Endodermal cell (in vitro differentiated cells): ENCODE measurements at regions not wholly inside any gene's neighbourhood (a gene's known extent, or its start where the extent isn't known, plus 50 kb on each side); places are given as distances from the start of the nearest gene placed in this dataset.
A peak's percentile ranks its signal among the peaks of the same experiment; 100 is the strongest.

Experiments used
- DNase-seq: peaks from one replicate; pipeline ENCODE4 v3.0.0-alpha.2; 2017
- H3K27ac ChIP-seq: 2 replicates; pipeline ENCODE4 v1.5.1; 2013; ENCODE audit warnings: mild to moderate bottlenecking, low read depth, low read length, moderate library complexity
- H3K27me3 ChIP-seq: 2 replicates; pipeline ENCODE4 v1.6.1; 2013; ENCODE audit warnings: mild to moderate bottlenecking, low read length, moderate library complexity; ENCODE audit not compliant: insufficient read depth, control insufficient read depth, poor library complexity, severe bottlenecking
- H3K36me3 ChIP-seq: 2 replicates; pipeline ENCODE4 v1.7.0; 2013; ENCODE audit warnings: mild to moderate bottlenecking, low read length, moderate library complexity; ENCODE audit not compliant: control insufficient read depth, insufficient read depth
- H3K4me1 ChIP-seq: one replicate; pipeline ENCODE4 v1.7.0; 2013; ENCODE audit warnings: low read length; ENCODE audit not compliant: control insufficient read depth, insufficient read depth
- H3K4me3 ChIP-seq: 2 replicates; pipeline ENCODE4 v1.5.1; 2013; ENCODE audit warnings: mild to moderate bottlenecking, low read length, moderate library complexity
- H3K9ac ChIP-seq: 2 replicates; pipeline ENCODE4 v1.6.1; 2013; ENCODE audit warnings: mild to moderate bottlenecking, low read length, moderate library complexity; ENCODE audit not compliant: poor library complexity, severe bottlenecking; ENCODE audit errors: extremely low read depth
- H3K9me3 ChIP-seq: 2 replicates; pipeline ENCODE4 v1.6.1; 2013; ENCODE audit warnings: mild to moderate bottlenecking, low read length, moderate library complexity; ENCODE audit not compliant: control insufficient read depth
- H3K27ac Mint-ChIP-seq: 2 replicates; pipeline ENCODE4 v1.8.0; 2020; ENCODE audit warnings: mixed read lengths
- H3K27me3 Mint-ChIP-seq: 2 replicates; pipeline ENCODE4 v1.8.0; 2021; ENCODE audit warnings: mild to moderate bottlenecking, mixed read lengths; ENCODE audit not compliant: insufficient read depth
- H3K36me3 Mint-ChIP-seq: 2 replicates; pipeline ENCODE4 v1.8.0; 2020; ENCODE audit warnings: low read depth, mixed read lengths
- H3K4me1 Mint-ChIP-seq: 2 replicates; pipeline ENCODE4 v1.8.0; 2020; ENCODE audit warnings: mixed read lengths
- H3K4me3 Mint-ChIP-seq: 2 replicates; pipeline ENCODE4 v1.8.0; 2020; ENCODE audit warnings: mild to moderate bottlenecking, moderate library complexity, mixed read lengths
- H3K9me3 Mint-ChIP-seq: 2 replicates; pipeline ENCODE4 v1.8.0; 2020; ENCODE audit warnings: mild to moderate bottlenecking, mixed read lengths
- CTCF ChIP-seq: fragments of 200-600 bp; sonication (generic); conservative IDR thresholded peaks from 2 replicates; pipeline ENCODE4 v1.5.0; 2021; ENCODE audit warnings: antibody characterized with exemption, mild to moderate bottlenecking
- WGBS, 2 experiments: methylation state at CpG; one replicate each; pipeline versions ENCODE4 v1.1.5 to v1.1.7; 2013; ENCODE audit warnings: missing lambda C conversion rate in 2 of 2, mixed read lengths in 1 of 2; ENCODE audit not compliant: insufficient coverage in 1 of 2, insufficient read length in 1 of 2; 5-methylcytosine and 5-hydroxymethylcytosine counted together

GRCh38 chr15:36232491-36232890 lies 346.9 kb upstream of the CDIN1 start:
- Mint-ChIP-seq H3K4me3 (no peak overlapping the region), H3K36me3 (peaks cover 2% of the 10 kb centered on the region), H3K9me3 (peaks cover 3% of the 10 kb centered on the region), H3K4me1 (peaks cover 37% of the 10 kb centered on the region), H3K27ac (peak overlapping the region; percentile 79), H3K27me3 (no peaks in the 10 kb centered on the region)
- no peaks in the 10 kb centered on the region for H3K36me3 ChIP-seq
- no peak overlapping the region for H3K9ac ChIP-seq
- 0% methylated on average over 1 of the region's 1 CpG; no CpG with 5 or more reads in 1 of the 2 experiments for WGBS, 2 experiments
- peaks cover 12% of the 10 kb centered on the region for H3K9me3 ChIP-seq
- H3K27me3 ChIP-seq: no peaks in the 10 kb centered on the region
- no peak overlapping the region for H3K27ac ChIP-seq
- peaks cover 5% of the 10 kb centered on the region for H3K4me1 ChIP-seq
- DNase-seq: peak; percentile 63
- H3K4me3 ChIP-seq: no peak overlapping the region
- no peak for TF ChIP-seq CTCF

GRCh38 chr15:36234743-36235142 lies 344.7 kb upstream of the CDIN1 start:
- peak overlapping the region; percentile 32 for H3K4me3 ChIP-seq
- Mint-ChIP-seq H3K36me3 (peaks cover 2% of the 10 kb centered on the region), H3K9me3 (peaks cover 3% of the 10 kb centered on the region), H3K4me3 (no peak overlapping the region), H3K4me1 (peaks cover 37% of the 10 kb centered on the region), H3K27me3 (no peaks in the 10 kb centered on the region), H3K27ac (no peak overlapping the region)
- no peak for TF ChIP-seq CTCF
- H3K27me3 ChIP-seq: no peaks in the 10 kb centered on the region
- H3K4me1 ChIP-seq: peaks cover 7% of the 10 kb centered on the region
- no peak overlapping the region for H3K27ac ChIP-seq
- no peaks in the 10 kb centered on the region for H3K36me3 ChIP-seq
- H3K9ac ChIP-seq: no peak overlapping the region
- no peak for DNase-seq
- H3K9me3 ChIP-seq: peaks cover 12% of the 10 kb centered on the region

GRCh38 chr15:36235173-36235572 lies 344.3 kb upstream of the CDIN1 start:
- no peak for TF ChIP-seq CTCF
- Histone ChIP-seq H3K4me3 (no peak overlapping the region), H3K4me1 (peaks cover 7% of the 10 kb centered on the region), H3K36me3 (no peaks in the 10 kb centered on the region), H3K27me3 (no peaks in the 10 kb centered on the region), H3K27ac (no peak overlapping the region), H3K9ac (no peak overlapping the region), H3K9me3 (peaks cover 12% of the 10 kb centered on the region)
- no peaks in the 10 kb centered on the region for H3K27me3 Mint-ChIP-seq
- no peak for DNase-seq
- H3K27ac Mint-ChIP-seq: no peak overlapping the region
- H3K4me3 Mint-ChIP-seq: no peak overlapping the region
- peaks cover 3% of the 10 kb centered on the region for H3K9me3 Mint-ChIP-seq
- peaks cover 2% of the 10 kb centered on the region for H3K36me3 Mint-ChIP-seq
- H3K4me1 Mint-ChIP-seq: peaks cover 37% of the 10 kb centered on the region
